H9 (cell line): ENCODE measurements at regions not wholly inside any gene's neighbourhood (a gene's known extent, or its start where the extent isn't known, plus 50 kb on each side); places are given as distances from the start of the nearest gene placed in this dataset.

ENCODE experiments used
- DNase-seq: peaks from one replicate; pipeline ENCODE4 v3.0.0-alpha.2; 2017
- H2AFZ ChIP-seq: one replicate; pipeline ENCODE4 v1.6.1; 2013; ENCODE audit warnings: mild to moderate bottlenecking, low read length, control low read depth, moderate library complexity
- H2AK5ac ChIP-seq: 2 replicates; pipeline ENCODE4 v1.6.1; 2013; ENCODE audit warnings: low read length, control low read depth, mixed read lengths; ENCODE audit not compliant: insufficient read length
- H2BK120ac ChIP-seq: one replicate; pipeline ENCODE4 v1.6.1; 2013; ENCODE audit warnings: low read depth, mild to moderate bottlenecking, low read length, control low read depth, inconsistent platforms; ENCODE audit not compliant: poor library complexity, severe bottlenecking
- H2BK12ac ChIP-seq: 2 replicates; pipeline ENCODE4 v1.6.1; 2013; ENCODE audit warnings: low read length, control low read depth, mixed read lengths, low read depth; ENCODE audit not compliant: insufficient read length
- H2BK15ac ChIP-seq: 2 replicates; pipeline ENCODE4 v1.6.1; 2013; ENCODE audit warnings: low read depth, low read length, control low read depth
- H2BK20ac ChIP-seq: one replicate; pipeline ENCODE4 v1.6.1; 2013; ENCODE audit warnings: low read depth, mild to moderate bottlenecking, low read length, control low read depth, inconsistent platforms; ENCODE audit not compliant: poor library complexity, severe bottlenecking
- H2BK5ac ChIP-seq: 2 replicates; pipeline ENCODE4 v1.6.1; 2013; ENCODE audit warnings: low read length, control low read depth, mixed read lengths; ENCODE audit not compliant: insufficient read length
- H3K14ac ChIP-seq: 2 replicates; pipeline ENCODE4 v1.6.1; 2013; ENCODE audit warnings: low read length, control low read depth; ENCODE audit not compliant: insufficient read depth
- H3K18ac ChIP-seq: 2 replicates; pipeline ENCODE4 v1.6.1; 2013; ENCODE audit warnings: low read depth, mild to moderate bottlenecking, mixed read lengths, low read length, control low read depth; ENCODE audit not compliant: insufficient read length
- H3K23ac ChIP-seq: 2 replicates; pipeline ENCODE4 v1.6.1; 2013; ENCODE audit warnings: low read length, control low read depth, mixed read lengths, low read depth; ENCODE audit not compliant: insufficient read length
- H3K23me2 ChIP-seq: 2 replicates; pipeline ENCODE4 v1.6.1; 2013; ENCODE audit warnings: low read depth, mild to moderate bottlenecking, mixed read lengths, low read length, control low read depth; ENCODE audit not compliant: insufficient read length, poor library complexity, severe bottlenecking
- H3K27ac ChIP-seq: 2 replicates; pipeline ENCODE4 v1.5.1; 2013; ENCODE audit warnings: low read length, control low read depth, mixed read lengths, low read depth; ENCODE audit not compliant: insufficient read length
- H3K27me3 ChIP-seq: 2 replicates; pipeline ENCODE4 v1.6.1; 2013; ENCODE audit warnings: low read length, control low read depth, inconsistent platforms; ENCODE audit not compliant: insufficient read depth
- H3K4ac ChIP-seq: 2 replicates; pipeline ENCODE4 v1.6.1; 2013; ENCODE audit warnings: low read depth, mild to moderate bottlenecking, control low read depth, inconsistent platforms, low read length, moderate library complexity
- H3K4me1 ChIP-seq: 2 replicates; pipeline ENCODE4 v1.6.1; 2013; ENCODE audit warnings: low read length, control low read depth, inconsistent platforms; ENCODE audit not compliant: insufficient read depth
- H3K4me2 ChIP-seq: 2 replicates; pipeline ENCODE4 v1.6.1; 2013; ENCODE audit warnings: low read length, control low read depth, mixed read lengths; ENCODE audit not compliant: insufficient read length, insufficient read depth
- H3K56ac ChIP-seq: 2 replicates; pipeline ENCODE4 v1.6.1; 2013; ENCODE audit warnings: low read depth, mild to moderate bottlenecking, mixed read lengths, low read length, control low read depth; ENCODE audit not compliant: insufficient read length
- H3K79me1 ChIP-seq: 2 replicates; pipeline ENCODE4 v1.6.1; 2013; ENCODE audit warnings: low read depth, mild to moderate bottlenecking, moderate library complexity, low read length, control low read depth, inconsistent platforms; ENCODE audit not compliant: insufficient read depth, poor library complexity, severe bottlenecking
- H3K79me2 ChIP-seq: 2 replicates; pipeline ENCODE4 v1.6.1; 2013; ENCODE audit warnings: low read length, control low read depth, inconsistent platforms; ENCODE audit not compliant: insufficient read depth
- H3K9ac ChIP-seq: 2 replicates; pipeline ENCODE4 v1.6.1; 2013; ENCODE audit warnings: low read length, control low read depth, mixed read lengths; ENCODE audit not compliant: insufficient read length; ENCODE audit errors: extremely low read depth
- H3K9me3 ChIP-seq: one replicate; pipeline ENCODE4 v1.6.1; 2013; ENCODE audit warnings: low read depth, low read length, inconsistent platforms; ENCODE audit not compliant: control insufficient read depth
- H3T11ph ChIP-seq: one replicate; pipeline ENCODE4 v1.6.1; 2013; ENCODE audit warnings: mild to moderate bottlenecking, low read length, control low read depth, inconsistent platforms
- H4K20me1 ChIP-seq: one replicate; pipeline ENCODE4 v1.6.1; 2013; ENCODE audit not compliant: control insufficient read depth, insufficient read length, insufficient read depth
- H4K5ac ChIP-seq: 2 replicates; pipeline ENCODE4 v1.6.1; 2013; ENCODE audit warnings: low read depth, mild to moderate bottlenecking, mixed read lengths, low read length, control low read depth; ENCODE audit not compliant: insufficient read length
- H4K8ac ChIP-seq: replicated peaks from 2 replicates; pipeline ENCODE4 v1.6.1; 2013; ENCODE audit warnings: low read length, control low read depth, mixed read lengths, low read depth; ENCODE audit not compliant: insufficient read length
- H4K91ac ChIP-seq: 2 replicates; pipeline ENCODE4 v1.6.1; 2013; ENCODE audit warnings: low read depth, mild to moderate bottlenecking, moderate library complexity, mixed read lengths, low read length, control low read depth; ENCODE audit not compliant: insufficient read length
- H3K27ac Mint-ChIP-seq, 3 experiments: 2 replicates in 2 of 3; 3 replicates in 1 of 3; pipeline ENCODE4 v1.8.0; 2020 to 2021; ENCODE audit warnings: mixed read lengths in 3 of 3, mild to moderate bottlenecking in 1 of 3, moderate library complexity in 1 of 3
- H3K27me3 Mint-ChIP-seq: 2 replicates; pipeline ENCODE4 v1.8.0; 2021; ENCODE audit warnings: low read depth, mild to moderate bottlenecking, moderate library complexity, mixed read lengths
- H3K36me3 Mint-ChIP-seq, 3 experiments: 2 replicates in 2 of 3; 3 replicates in 1 of 3; pipeline ENCODE4 v1.8.0; 2020 to 2021; ENCODE audit warnings: low read depth in 3 of 3, mixed read lengths in 3 of 3; ENCODE audit not compliant: insufficient read depth in 1 of 3
- H3K4me1 Mint-ChIP-seq, 2 experiments: 2 replicates each; pipeline ENCODE4 v1.8.0; 2020; ENCODE audit warnings: mixed read lengths in 2 of 2
- H3K4me3 Mint-ChIP-seq, 2 experiments: 2 replicates in 1 of 2; 3 replicates in 1 of 2; pipeline ENCODE4 v1.8.0; 2020 to 2021; ENCODE audit warnings: mild to moderate bottlenecking in 2 of 2, mixed read lengths in 2 of 2, moderate library complexity in 1 of 2
- H3K9me3 Mint-ChIP-seq, 2 experiments: 2 replicates in 1 of 2; 3 replicates in 1 of 2; pipeline ENCODE4 v1.8.0; 2020; ENCODE audit warnings: mild to moderate bottlenecking in 2 of 2, mixed read lengths in 2 of 2, moderate library complexity in 1 of 2
- WGBS: extraction: QIAGEN DNeasy Blood & Tissue Kit; methylation state at CpG from one replicate; pipeline ENCODE4 v1.1.7; 2013; ENCODE audit warnings: missing lambda C conversion rate, low lambda C conversion rate, mixed read lengths; ENCODE audit not compliant: insufficient read length; ENCODE audit errors: extremely low coverage; 5-methylcytosine and 5-hydroxymethylcytosine counted together
- TF ChIP-seq, protein P1 (sequence below): fragments of 200-600 bp; sonication (generic); conservative IDR thresholded peaks from 3 replicates; pipeline ENCODE4 v1.8.0; 2021; ENCODE audit warnings: antibody characterized with exemption, mild to moderate bottlenecking

GRCh38 chr1:87810166-87810565 lies 481.5 kb downstream of the LMO4 start:
- H3K9me3 Mint-ChIP-seq = peaks cover 5% of the 10 kb centered on the region in 2 experiments; a peak in 4 of 5 replicates
- no peaks in the 10 kb centered on the region for H3K79me1 ChIP-seq
- no CpG with 5 or more reads among the region's 1 CpG for WGBS

More at GRCh38 chr1:87810166-87810565, 481.5 kb downstream of the LMO4 start:
- no peak overlapping the region for H3K9ac ChIP-seq
- no peaks in the 10 kb centered on the region for H3K79me2 ChIP-seq
- Mint-ChIP-seq H3K4me3 (no peak overlapping the region), H3K4me1 (peaks cover 4% of the 10 kb centered on the region in 2 experiments), H3K27ac (no peak overlapping the region), H3K36me3 (peaks cover 0 to 4% (median 4%) of the 10 kb centered on the region in 3 experiments; a peak in 2 of 7 replicates), H3K27me3 (peaks cover 1% of the 10 kb centered on the region; the same call in 1 of the 2 replicates)
- no peak overlapping the region for H2BK5ac ChIP-seq
- H3K4me1 ChIP-seq = no peaks in the 10 kb centered on the region
- H2AK5ac ChIP-seq = no peak overlapping the region
- no peak overlapping the region for H4K8ac ChIP-seq
- no peaks in the 10 kb centered on the region for H3K23me2 ChIP-seq
- no peak overlapping the region for H3K56ac ChIP-seq
- no peak overlapping the region for H2BK20ac ChIP-seq
- no peak overlapping the region for H3K18ac ChIP-seq
- no peaks in the 10 kb centered on the region for H3K27me3 ChIP-seq
- no peak overlapping the region for H2BK12ac ChIP-seq
- H3K9me3 ChIP-seq = no peaks in the 10 kb centered on the region
- no peak overlapping the region for H2BK15ac ChIP-seq
- H3K27ac ChIP-seq = no peak overlapping the region
- no peak overlapping the region for H2AFZ ChIP-seq
- H3K14ac ChIP-seq = no peak overlapping the region
- H3K4ac ChIP-seq = no peak overlapping the region
- DNase-seq = no peak
- H3T11ph ChIP-seq = no peak overlapping the region
- H3K4me2 ChIP-seq = no peak overlapping the region
- TF ChIP-seq, protein P1, sequence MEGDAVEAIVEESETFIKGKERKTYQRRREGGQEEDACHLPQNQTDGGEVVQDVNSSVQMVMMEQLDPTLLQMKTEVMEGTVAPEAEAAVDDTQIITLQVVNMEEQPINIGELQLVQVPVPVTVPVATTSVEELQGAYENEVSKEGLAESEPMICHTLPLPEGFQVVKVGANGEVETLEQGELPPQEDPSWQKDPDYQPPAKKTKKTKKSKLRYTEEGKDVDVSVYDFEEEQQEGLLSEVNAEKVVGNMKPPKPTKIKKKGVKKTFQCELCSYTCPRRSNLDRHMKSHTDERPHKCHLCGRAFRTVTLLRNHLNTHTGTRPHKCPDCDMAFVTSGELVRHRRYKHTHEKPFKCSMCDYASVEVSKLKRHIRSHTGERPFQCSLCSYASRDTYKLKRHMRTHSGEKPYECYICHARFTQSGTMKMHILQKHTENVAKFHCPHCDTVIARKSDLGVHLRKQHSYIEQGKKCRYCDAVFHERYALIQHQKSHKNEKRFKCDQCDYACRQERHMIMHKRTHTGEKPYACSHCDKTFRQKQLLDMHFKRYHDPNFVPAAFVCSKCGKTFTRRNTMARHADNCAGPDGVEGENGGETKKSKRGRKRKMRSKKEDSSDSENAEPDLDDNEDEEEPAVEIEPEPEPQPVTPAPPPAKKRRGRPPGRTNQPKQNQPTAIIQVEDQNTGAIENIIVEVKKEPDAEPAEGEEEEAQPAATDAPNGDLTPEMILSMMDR = no peak
- no peaks in the 10 kb centered on the region for H4K20me1 ChIP-seq
- no peak overlapping the region for H3K23ac ChIP-seq
- H2BK120ac ChIP-seq = no peak overlapping the region
- no peak overlapping the region for H4K5ac ChIP-seq
- no peak overlapping the region for H4K91ac ChIP-seq
